GM21367 (cell line): ENCODE measurements at regions not wholly inside any gene's neighbourhood (a gene's known extent, or its start where the extent isn't known, plus 50 kb on each side); places are given as distances from the start of the nearest gene placed in this dataset.
"Not testable (repeated sequence)": the region's sequence is repeated elsewhere in the genome, so short reads cannot be mapped to it uniquely, and the experiment has no call there.

Experiments
- ATAC-seq: cut with Tn5 transposase; IDR thresholded peaks from one replicate; pipeline ENCODE4 v1.9.1; 2021; ENCODE audit not compliant: unreplicated experiment

DNA sequence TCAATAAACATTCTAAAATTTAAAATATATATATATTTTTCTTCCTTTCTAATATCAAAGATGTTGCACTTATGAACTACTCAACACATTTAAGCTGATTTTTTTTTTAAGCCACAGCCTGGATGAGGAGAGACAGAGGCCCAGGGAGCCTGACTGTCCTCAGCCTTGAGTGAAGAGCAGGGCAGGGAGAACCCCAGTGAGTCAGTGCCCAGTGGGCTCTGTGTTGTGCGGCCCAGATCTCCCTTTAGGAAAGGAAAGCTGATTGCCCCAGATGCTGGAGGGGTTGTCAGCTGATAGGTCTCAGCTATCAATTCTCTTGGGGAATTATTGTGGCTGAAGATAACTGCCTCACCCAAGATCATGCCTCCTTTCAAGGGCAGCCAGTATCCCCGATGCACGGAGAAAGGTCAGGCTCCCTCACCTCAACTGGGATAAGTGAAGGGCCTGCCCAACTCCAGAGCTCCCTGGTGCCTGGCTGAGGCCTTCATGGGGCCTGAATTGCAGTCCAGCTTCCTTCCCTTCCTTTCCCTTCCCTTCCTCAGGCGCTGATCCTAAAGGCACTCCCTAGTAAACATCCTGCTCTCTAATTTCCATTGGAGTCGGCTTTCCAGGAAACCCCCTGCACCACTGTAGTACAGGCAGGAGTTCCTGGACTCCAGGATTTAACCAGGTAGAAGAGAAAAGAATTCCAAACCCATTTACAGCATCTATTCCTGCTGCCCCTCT is 106.9 kb upstream of the ATL2 start:
- ATAC-seq = no peak

DNA sequence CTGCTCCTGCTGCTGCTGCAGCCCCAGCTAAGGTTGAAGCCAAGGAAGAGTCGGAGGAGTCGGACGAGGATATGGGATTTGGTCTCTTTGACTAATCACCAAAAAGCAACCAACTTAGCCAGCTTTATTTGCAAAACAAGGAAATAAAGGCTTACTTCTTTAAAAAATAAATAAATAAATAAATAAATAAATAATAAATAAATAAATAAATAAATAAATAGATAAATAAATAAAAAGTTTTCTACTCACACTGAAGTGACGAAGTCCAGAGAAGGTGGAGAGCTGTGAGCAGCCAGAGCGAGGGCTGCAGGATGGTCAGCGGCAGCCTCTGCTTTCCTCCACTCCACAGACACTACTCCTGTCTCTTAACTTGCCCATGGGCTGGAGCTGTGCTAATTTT is 105.6 kb upstream of the ATL2 start:
- not testable (repeated sequence) for ATAC-seq

DNA sequence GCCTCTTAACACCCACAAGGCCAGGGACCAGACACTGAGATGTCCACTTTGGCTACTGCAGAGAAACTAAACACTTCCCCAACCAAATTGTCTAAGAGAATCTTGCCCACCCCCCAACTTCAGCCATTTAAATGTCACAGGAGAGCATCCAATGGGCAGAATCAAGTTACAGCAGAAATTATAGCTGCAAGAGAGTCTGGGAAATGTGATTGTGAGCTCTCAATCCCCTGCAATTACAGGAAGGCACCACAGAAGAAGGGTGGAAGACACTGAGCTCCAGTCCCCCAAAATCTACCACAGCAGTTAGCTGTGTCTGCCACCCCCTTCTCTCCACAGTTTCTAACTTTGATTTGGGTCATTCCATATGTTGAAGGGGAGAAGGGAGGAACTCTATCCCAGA is 103.5 kb upstream of the ATL2 start:
- no peak for ATAC-seq

DNA sequence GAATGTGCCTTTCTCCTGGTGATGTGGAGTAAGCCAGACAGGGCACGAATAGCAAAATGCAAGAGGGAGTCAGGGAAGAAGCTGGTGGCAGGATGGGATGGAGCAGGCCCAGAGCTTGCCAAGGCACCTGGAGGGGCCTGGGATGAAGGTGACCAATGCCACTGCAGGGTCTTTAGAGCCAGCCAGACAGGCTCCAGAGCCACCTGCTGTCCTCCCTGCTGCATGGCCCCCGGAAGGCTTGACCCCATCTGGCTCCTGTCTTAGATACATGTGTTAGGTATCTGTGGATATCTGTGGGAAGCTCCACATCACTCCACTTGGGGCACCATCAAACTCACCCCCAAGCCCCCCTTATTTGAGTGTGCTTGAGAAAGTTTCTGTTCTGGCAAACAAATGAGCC is 99.9 kb upstream of the ATL2 start:
- no peak for ATAC-seq

DNA sequence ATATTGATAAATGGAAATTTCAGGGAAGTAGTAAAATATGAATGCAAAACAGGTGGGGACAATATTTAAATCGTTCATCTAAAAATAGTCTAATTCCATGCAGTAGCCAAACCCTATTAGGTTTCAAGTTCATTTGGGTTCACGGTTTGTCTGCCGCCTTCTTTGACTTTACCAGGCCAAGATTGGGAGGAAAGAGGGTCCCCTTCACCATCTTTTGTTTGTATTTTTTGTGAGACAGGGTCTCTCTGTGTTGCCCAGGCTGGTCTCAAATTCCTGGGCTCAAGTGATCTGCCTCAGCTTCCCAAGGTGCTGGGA is 98.5 kb upstream of the ATL2 start:
- ATAC-seq = no peak

DNA sequence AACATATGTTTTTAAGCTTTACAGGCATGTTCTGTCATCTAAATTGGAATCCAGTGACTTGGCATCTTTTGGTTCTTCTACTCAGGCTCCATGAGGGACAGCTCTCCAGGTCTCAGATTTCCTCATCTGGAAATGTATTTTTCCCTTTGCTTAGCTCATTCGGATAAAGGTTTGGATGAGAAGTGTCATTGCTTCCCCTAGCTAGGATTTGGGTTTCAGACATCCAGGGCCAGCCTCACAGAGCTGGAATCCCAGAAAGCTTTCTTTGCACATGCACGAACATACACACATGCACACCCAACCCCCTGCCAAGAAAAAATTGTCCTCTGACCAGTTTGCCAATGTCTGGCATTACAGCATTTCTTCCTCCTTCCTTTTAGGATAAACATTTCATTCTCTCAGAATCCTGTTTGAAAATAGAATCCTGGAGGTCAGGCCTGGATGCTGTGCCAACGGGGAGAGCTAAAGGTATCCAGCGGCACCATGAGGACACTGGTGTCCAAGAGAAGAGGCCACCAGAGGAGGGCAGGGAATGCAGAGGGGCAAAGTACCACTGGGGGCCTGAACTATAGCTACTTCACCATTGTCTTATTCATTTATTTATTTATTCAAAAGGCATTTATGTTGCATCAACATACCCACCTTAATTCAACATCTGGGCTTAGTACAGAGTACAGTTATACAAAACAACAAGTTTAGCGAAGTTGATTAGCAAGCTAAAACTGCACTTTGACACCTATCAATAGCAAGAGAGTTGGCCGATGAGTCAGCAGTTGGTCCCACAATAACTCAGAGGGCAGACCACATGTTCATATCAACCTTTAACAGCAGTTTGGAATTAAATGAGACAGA is 97.9 kb upstream of the ATL2 start:
- ATAC-seq = no peak

DNA sequence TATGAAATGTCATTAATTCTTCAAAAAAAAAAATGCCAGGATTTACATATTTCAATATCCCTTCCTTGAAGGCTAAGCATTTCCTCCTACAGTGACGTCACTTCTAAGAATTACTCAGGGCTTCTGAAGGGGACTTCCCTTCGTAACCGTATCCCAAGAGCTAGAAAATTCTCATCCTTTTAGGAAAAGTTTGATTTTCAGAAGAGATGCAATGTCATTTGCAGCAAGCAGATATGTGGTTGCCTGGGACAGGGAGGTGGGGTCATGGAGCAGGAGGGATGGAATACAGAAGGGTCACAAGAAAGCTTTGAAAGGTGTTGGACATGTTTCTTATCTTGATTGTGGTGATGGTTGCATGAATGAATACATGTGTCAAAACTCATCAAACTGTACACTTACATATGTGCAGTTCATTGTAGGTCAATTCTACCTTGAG is 97.0 kb upstream of the ATL2 start:
- ATAC-seq = no peak

DNA sequence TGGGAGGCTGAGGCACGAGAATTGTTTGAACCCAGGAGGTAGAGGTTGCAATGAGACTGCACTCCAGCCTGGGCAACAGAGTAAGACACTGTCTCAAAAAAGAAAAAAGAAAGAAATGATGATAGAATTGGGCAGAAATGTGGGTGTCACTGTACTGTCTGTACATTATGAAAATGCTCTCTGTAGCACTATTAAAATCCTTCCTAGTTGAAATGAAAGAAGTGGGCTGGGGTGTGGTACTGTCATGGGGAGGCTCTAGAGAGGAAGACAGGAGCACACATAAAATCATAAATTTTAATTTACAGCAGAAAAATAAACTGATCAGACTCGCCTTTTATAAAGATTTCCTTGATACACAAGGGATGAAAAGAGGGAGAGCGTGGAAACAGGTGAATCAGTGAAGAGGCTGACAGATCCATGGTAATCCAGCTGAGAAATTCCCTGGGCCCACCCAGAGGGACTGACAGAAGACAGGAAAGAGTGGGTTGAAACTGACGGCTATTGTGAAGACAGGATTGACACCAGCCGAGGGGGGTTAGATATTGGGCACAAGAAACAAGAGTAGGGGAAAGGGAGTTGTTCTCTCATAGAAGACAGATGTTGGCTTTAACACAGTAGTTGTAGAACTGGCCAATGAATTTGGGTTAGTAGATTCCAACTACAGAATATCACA is 96.4 kb upstream of the ATL2 start:
- ATAC-seq = no peak

DNA sequence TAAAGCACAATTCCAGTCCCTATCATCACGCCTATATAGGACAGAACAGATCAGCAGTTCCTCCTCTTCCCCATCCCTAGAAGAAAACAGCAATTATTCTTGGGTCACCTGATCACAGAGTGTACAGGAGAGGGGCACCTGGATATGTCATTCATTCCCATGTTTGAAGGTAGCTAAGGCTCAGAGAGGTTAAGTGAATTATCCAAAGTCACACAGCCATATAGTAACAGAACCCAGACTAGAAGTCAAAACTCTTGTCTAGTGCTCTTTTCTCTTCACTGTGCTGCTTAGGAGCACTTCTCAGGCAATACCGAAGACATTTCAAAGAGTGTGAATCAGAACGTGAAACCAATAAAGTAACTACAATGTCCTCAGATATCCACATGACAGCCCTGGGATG is 93.0 kb upstream of the ATL2 start:
- ATAC-seq = no peak

DNA sequence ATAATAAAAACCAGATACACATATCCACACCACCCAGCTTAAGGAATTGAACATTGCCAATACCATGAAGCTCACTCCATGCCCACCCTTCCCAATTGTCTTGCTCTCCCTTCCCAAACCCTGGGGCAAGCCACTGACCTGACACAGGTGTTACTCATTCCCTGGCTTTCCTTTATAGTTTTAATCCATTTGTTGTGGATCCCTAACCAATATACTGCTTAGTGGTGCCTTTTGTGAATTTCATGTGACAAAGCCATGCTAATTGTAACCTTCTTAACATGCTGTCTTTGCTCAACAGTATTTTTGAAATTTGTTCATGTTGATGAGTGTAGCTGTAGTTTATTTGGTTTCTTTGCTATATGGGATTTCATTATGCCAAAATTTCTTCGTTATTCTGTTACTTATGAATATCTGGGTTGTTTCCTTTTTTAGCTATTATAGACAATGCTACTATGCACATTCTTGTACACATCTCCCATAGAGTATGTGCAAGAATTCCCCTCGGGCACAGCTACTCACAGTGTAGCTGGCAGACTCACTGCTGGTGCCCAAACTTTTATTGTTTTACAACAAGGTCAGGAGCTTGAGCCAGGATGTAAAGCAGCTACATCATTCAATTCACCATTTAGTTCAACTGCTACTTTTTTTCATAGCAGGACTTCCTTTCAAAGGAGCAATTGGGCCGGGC is 90.8 kb upstream of the ATL2 start:
- ATAC-seq = no peak

DNA sequence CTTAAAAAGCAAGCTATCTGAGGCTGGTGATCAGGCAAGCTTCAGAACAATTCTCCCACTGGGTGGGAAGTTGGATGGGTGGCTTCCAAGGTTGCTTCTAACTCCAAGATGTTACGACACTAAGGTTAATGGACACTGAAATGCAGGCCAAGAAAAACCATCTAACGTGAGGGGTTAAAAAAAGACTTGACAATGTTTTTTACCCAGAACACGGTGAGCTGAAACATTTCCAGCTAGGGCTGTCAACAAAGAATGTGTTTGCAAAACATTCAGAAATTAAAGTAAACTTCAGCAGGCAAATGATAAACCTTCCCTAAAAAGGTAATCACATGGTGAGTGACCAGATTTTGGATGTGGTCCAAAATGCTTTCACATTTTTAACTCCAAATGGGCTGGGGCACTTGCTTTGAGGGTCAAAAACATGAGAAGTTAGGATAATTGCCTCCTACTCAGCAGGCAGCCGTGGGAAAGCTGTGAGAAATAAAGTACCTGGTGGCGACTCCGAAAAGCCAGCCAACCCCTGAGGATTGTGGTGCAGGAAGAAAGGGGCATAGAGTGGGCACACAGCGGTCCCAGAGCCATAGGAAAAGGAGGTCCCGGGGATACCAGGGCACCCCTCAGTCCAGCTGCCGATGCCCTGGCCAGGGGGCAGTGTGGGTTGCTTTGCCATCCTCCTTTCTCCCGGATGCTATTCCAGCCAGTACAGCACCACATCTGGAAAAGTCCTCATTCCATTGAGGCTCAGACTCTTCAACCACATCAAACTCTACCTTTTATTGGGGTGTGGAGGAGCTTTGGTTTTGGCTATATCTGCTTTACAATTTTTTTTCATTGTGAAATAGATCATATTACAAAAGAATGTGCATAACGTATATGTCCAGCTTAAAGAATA is 90.0 kb upstream of the ATL2 start:
- ATAC-seq = no peak

DNA sequence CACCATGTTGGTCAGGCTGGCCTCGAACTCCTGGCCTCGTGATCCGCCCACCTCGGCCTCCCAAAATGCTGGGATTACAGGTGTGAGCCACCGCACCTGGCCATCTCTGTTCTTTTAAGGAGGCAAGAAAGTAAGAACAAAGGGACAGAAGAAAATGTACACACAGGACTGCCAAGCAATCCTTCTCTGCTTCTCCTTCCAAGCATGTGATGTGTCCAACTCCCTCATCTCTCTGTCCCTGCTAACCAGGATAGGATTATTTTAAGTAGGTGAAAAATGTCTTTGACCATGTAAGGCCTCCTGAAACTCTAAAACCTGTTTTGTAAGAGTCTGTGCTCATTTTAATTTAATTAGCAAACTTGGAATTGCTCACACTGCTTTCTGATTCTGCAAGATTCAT is 89.3 kb upstream of the ATL2 start:
- no peak for ATAC-seq

DNA sequence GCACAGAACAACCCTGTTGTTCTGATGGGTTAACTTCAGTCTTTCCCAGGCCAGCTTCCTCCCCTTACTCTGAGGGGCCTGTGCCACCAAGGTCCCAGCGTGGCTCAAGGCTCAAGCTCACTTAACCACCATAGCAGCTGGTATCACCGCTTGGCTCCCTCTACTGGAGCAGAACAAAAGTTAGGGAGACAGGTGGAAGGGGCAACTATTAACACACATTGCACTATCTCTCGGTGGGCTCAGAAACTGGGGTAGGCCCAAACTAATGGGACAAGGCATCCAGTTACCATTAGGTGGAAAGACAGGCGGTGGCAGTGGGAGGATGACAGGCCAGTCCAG is 88.7 kb upstream of the ATL2 start:
- peak; percentile 57 for ATAC-seq

DNA sequence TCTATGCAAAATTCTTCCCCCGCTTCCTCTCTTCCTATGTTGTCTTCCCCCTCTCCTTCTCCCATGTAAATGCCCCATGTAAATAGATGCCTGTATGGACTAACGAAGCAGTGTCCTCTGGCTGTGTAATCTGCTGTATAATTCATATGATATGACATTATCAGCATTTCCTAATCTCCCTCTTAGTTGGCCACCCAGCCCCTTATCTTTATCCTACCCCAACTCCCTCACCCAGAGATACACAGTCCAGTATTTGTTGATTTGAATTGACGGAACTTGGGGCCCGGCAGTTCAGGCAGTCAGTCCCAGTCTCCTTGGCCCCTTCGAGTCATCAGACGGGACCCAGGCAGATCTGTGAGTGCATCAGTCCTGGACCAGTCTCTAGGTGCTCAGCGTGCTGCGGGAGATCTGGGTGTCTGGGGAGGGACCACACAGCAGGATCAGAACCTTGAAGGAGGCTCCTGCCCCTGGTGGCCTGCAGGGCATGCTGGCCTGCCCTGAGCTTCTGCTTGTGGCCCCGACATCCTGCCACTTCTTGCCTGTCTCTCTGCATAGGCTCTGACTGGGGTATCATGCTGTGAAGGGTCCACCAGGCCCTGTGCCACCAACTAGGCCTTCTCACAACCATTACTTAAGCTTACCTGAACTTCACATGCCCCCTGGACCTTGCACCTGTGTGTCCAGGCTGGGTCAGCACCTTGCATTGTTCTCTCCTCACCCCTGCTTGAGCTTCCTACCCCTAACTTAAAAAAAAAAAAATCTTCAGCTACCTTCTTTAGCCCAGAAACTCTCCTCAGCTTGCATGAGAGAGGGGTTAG is 88.1 kb upstream of the ATL2 start:
- ATAC-seq = no peak

DNA sequence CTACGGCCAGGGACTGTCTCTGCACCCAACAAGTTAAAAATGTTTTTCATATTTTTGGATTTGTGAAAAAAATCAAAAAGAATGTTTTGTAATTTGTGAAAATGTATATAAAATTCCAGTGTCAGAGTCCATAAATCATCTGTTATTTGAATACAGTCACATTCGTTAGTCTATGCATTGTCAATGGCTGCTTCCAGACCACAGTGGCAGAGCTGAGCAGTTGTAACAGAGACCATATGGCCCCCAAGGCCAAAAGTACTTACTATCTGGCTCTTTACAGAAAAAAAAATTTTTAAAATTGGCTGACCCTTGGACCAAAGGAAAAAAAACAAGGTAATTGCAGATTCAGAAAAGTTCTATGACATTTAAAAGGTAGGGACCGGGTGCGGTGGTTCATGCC is 86.7 kb upstream of the ATL2 start:
- no peak for ATAC-seq

DNA sequence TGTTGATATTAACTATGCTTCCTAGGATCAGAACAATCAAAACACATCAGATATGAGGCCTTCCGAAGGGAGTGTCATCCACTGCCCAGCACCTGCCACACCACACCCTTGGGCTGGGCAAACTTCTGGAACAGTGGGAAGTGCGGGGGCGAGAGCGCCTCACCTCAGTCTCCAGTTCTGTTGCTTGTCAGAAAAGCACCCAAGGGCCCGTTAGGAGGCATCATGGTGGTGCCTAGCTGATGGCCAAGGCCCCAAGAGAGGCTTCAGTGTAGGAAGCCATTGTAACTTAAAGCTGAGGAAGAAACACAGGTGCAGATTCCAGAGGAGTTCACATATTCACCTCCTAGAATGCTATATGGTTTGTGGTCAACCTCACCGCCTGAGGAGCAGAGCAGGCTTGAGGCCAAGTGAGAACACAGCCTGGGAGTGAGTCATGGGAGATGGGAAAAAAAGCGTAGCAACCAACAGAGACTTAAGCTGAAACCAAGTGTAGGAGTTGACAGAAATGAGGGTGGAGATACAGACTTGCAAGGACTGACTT is 85.1 kb upstream of the ATL2 start:
- ATAC-seq = no peak

DNA sequence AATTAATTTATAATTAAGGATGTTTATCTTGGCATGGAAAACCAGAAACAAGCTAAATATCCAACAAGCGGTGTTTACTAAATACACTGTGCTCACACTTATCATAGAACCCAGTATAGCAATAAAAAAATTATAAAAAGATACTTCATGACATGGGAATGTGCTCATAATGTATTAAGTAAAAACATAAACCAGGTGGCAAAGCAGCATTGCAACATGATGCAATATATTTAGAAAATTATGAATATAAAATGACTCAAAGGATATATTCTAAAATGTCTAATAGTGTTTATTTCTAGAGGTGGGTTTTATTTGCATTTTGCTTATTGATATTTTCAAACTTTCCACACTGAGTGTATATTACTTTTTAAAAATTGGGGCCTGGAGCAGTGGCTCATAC is 84.4 kb upstream of the ATL2 start:
- ATAC-seq = no peak

DNA sequence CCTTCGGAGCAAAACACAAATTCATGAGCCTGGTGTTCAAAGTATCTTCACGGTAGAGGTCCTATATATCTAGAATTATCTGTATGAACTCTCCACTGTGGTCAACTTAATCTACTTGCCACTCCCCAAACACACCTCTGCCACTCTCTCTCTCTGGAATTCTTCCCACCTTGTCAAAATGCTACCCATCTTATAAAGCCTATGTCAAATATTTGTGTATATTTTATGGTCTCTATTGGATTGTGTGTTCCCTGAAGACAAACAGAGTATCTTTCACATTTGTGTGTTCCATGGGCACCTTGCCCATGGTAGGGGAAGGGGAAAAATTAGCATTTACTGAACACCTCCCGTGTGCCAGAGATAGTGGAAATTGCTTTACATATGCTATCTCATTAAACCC is 83.2 kb upstream of the ATL2 start:
- ATAC-seq = no peak

DNA sequence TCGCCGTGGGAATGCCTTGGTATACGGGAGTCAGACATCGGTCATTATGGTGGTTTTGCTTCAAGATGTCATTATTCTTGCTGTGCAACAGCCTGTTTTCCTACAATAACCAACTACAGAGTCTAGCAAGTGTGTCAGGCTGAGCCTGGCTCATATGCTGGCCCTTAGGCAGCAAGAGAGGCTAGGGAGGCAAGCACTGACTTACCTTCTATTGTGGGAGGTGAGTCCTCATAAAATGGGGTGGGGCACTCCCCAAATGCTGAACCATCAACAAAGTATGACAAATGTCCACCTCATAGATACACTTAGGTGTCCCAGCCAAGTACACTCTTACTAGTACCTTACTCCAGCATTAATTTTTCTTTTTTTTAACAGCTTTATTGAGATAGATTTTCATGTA is 77.0 kb upstream of the ATL2 start:
- no peak for ATAC-seq

DNA sequence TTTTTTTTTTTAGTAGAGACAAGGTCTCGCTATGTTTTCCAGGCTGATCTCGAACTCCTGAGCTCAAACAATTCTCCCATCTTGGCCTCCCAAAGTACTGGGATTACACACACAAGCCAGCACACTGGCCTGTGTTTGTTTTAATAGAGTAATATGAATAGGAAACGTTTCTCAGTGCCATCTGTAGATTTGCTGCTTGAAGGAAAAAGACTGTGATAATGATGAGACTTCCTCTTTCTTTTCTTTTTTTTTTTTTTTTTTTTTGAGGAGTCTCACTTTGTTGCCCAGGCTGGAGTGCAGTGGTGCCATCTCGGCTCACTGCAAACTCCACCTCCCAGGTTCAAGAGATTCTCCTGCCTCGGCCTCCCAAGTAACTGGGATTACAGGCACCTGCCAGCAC is 74.7 kb upstream of the ATL2 start:
- ATAC-seq = not testable (repeated sequence)
